GM23248 (cell line): ENCODE measurements at regions not wholly inside any gene's neighbourhood (a gene's known extent, or its start where the extent isn't known, plus 50 kb on each side); places are given as distances from the start of the nearest gene placed in this dataset.

Experiments
- EZH2 ChIP-seq: fragments of 200-600 bp; sonication (generic); IDR thresholded peaks from 2 replicates; pipeline ENCODE4 v1.6.1; 2018; ENCODE audit warnings: antibody characterized with exemption, mild to moderate bottlenecking; ENCODE audit not compliant: insufficient read depth, poor library complexity, severe bottlenecking
- EZH2phosphoT487 ChIP-seq: fragments of 200-600 bp; sonication (generic); IDR thresholded peaks from 2 replicates; pipeline ENCODE4 v1.6.1; 2018; ENCODE audit warnings: antibody characterized with exemption, moderate library complexity, mild to moderate bottlenecking, low read depth; ENCODE audit not compliant: insufficient read depth

DNA sequence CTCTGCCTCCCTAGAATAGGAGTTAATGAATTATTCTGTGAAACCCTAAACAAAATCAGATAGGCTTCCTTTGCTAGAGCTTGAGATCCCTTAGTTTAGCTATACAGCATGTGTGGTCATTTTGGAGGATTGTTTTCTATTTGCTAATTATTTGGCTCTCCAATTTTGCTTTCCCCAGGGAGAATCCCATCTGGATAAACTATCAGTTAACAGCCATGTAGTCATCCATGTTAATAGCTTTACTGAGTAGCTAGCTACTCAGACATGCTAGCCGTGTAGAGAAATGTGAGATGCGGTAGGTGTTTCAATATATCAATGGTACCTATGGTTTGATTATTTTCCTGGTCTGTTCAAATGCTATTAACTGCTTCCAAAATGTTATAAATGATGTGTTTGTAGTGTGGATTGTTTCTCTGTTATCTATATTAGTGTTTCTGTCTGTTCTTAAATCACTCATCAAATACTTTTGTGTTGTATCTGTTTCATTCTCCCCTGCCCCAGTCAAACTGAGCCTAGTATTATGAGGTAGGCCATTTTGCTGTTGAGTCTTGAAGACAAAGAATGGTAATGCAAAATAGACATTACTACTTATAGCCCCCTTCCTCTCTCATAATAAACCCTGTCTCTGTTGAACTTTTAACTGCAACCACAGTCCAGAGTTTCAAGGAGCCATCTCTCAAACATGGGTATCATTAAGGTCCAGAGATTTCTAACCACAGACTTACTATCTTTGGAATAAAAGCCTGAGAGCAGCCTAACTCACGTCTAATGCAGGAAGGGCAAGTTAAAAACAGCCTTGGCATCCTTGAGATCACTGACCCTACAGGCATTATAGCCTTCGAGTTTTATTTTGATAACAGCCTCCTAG lies 56.1 kb upstream of the GRAMD1B start:
- TF ChIP-seq EZH2 (no peak), EZH2phosphoT487 (no peak)
